ENCODE measurements at regions not wholly inside any gene's neighbourhood (a gene's known extent, or its start where the extent isn't known, plus 50 kb on each side); places are given as distances from the start of the nearest gene placed in this dataset.

DNA sequence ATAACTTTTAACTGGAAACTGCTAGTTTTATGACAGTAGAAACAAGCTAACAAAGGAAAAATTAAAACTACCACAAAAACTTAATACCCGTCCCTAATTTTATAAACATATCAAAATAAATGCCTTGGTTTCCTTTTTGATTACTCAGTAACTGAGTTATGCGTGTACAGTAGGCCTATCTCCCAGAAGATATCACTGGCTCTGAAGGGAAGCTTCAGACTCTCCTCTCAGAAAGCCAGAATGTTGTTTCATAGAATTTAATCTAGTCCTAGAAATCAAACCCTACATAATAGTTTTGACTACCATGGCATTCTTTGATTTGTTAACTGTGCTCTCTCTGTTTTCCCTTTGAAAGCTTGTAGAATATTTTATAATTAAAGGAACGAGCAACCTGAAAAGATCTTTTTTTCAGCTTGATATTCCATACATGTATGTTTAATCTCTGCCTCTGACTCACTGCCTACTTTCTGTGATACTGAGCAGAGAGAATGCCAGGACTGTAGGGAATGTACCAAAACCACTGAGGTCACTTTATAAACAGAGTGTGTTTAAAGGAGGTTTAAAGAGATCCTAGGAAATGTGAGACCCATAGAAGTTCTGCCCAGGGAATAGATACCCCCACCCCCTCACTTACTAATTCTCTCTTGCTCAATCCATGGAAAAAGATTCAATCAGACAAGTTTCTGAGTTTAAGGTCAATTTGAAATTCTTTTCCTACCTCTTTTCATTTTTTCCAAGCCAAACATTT is 311.5 kb downstream of the HDGFL1 start:
- TF ChIP-seq, protein P1, sequence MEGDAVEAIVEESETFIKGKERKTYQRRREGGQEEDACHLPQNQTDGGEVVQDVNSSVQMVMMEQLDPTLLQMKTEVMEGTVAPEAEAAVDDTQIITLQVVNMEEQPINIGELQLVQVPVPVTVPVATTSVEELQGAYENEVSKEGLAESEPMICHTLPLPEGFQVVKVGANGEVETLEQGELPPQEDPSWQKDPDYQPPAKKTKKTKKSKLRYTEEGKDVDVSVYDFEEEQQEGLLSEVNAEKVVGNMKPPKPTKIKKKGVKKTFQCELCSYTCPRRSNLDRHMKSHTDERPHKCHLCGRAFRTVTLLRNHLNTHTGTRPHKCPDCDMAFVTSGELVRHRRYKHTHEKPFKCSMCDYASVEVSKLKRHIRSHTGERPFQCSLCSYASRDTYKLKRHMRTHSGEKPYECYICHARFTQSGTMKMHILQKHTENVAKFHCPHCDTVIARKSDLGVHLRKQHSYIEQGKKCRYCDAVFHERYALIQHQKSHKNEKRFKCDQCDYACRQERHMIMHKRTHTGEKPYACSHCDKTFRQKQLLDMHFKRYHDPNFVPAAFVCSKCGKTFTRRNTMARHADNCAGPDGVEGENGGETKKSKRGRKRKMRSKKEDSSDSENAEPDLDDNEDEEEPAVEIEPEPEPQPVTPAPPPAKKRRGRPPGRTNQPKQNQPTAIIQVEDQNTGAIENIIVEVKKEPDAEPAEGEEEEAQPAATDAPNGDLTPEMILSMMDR (IDR thresholded peaks at IDR 0.05): no peak
- no peak for TF ChIP-seq POLR2A (IDR thresholded peaks at IDR 0.05)
- H3K4me1 ChIP-seq: peaks cover 0 to 47% (median 17%) of the 10 kb centered on the region in 12 donors
- peak; percentile 55 to 78 (median 72) for ATAC-seq
- DNase-seq: no peak
- peak overlapping the region in 8 of 12 donors; percentile 19 to 72 (median 62) for H3K27ac ChIP-seq
- no peaks in the 10 kb centered on the region for H3K36me3 ChIP-seq
- intact Hi-C loops (cut with DNase I): no loop called here
- 32 to 42% (median 35%) methylated on average over 3 of the region's 3 CpGs for WGBS, 4 donors
- no peaks in the 10 kb centered on the region for H3K27me3 ChIP-seq
- no peak overlapping the region for H3K4me3 ChIP-seq
- no peaks in the 10 kb centered on the region for H3K9me3 ChIP-seq

- no peak overlapping the region for H3K4me3 ChIP-seq
- peak overlapping the region in 2 of 12 donors; percentile 40 to 45 for H3K27ac ChIP-seq
- ATAC-seq (no peak), DNase-seq (no peak)
- no peak for TF ChIP-seq POLR2A (IDR thresholded peaks at IDR 0.05)
- TF ChIP-seq, protein P1 (IDR thresholded peaks at IDR 0.05): no peak
- H3K27me3 ChIP-seq: no peaks in the 10 kb centered on the region
- H3K4me1 ChIP-seq: peaks cover 0 to 49% (median 17%) of the 10 kb centered on the region in 12 donors
- intact Hi-C loops (cut with DNase I): no loop called here
- no peaks in the 10 kb centered on the region for H3K36me3 ChIP-seq
- WGBS, 4 donors: 77 to 87% (median 82%) methylated on average over 2 of the region's 2 CpGs
- H3K9me3 ChIP-seq: peaks cover 0 to 2% (median 0%) of the 10 kb centered on the region in 12 donors
These were observed 313.2 kb downstream of the HDGFL1 start for GRCh38 chr6:22882581-22882980.

DNA sequence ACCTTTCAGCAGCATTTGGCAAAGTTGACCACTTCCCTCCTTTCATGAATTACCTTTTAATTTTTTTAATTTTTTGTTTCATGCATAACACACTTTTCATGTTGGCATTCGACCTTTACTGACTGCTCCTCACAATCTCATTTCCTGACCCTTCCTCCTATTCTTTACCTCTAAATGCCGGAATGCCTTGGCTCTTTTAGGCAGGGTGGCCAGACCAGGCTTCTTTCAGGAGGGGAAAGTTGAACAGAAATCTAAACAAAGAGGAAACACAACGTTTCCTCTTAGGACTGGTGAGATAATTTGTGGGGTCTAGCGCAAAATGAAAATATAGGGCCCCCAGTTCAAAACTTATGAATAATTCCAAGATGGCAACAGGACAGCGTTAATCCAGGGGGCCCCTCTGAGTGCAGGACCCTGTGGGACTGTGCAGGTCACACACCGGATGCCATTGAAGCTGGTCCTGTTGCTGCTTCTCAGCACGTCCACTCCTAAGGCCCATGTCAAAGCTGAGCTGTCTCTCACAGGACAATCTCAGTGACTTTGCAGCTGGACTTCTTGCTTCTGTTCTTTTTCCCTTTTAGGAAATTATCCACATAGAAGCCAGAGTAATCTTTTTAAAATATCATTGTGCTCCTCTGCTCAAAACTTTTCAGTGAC is 313.8 kb downstream of the HDGFL1 start:
- TF ChIP-seq, protein P1 (IDR thresholded peaks at IDR 0.05): no peak
- no peak for TF ChIP-seq POLR2A (IDR thresholded peaks at IDR 0.05)
- WGBS, 4 donors: 55 to 65% (median 59%) methylated on average over 7 of the region's 7 CpGs
- peak in 1 of 4 donors; percentile 25 for ATAC-seq
- Histone ChIP-seq H3K9me3 (peaks cover 0 to 2% (median 0%) of the 10 kb centered on the region in 12 donors), H3K27ac (peak overlapping the region in 9 of 12 donors; percentile 11 to 48 (median 39)), H3K36me3 (no peaks in the 10 kb centered on the region), H3K27me3 (no peaks in the 10 kb centered on the region), H3K4me1 (peaks cover 0 to 51% (median 16%) of the 10 kb centered on the region in 12 donors), H3K4me3 (no peak overlapping the region)
- intact Hi-C loops (cut with DNase I): no loop called here
- DNase-seq: no peak

DNA sequence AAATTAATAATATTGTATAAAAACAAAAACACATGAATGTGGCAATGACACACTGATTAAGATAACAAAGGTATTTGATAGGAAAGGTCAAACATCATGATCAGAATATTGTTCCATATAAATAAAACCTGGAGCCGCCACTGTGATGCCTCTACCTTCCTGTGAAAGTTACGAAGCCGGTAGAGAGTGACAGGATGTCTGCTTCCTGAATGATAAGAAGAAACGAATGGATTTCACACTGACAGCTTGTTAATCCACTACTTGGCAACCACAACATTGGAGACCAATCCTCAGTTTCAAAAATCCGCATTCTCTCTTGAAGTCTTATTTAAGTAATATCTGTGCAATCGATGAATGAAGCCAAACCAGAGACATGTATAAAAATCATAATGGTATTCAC is 315.1 kb downstream of the HDGFL1 start:
- Histone ChIP-seq H3K36me3 (no peaks in the 10 kb centered on the region), H3K4me1 (peaks cover 0 to 50% (median 17%) of the 10 kb centered on the region in 12 donors), H3K4me3 (no peak overlapping the region), H3K9me3 (peaks cover 0 to 2% (median 0%) of the 10 kb centered on the region in 12 donors), H3K27me3 (no peaks in the 10 kb centered on the region), H3K27ac (peak overlapping the region in 3 of 12 donors; percentile 40 to 47 (median 45))
- ATAC-seq: peak in 1 of 4 donors; percentile 65
- WGBS, 4 donors: 43 to 50% (median 45%) methylated on average over 6 of the region's 6 CpGs
- no peak for DNase-seq
- intact Hi-C loops (cut with DNase I): no loop called here
- TF ChIP-seq, protein P1 (IDR thresholded peaks at IDR 0.05): no peak
- TF ChIP-seq POLR2A (IDR thresholded peaks at IDR 0.05): no peak
